ENCODE measurements at regions not wholly inside any gene's neighbourhood (a gene's known extent, or its start where the extent isn't known, plus 50 kb on each side); places are given as distances from the start of the nearest gene placed in this dataset.

DNA sequence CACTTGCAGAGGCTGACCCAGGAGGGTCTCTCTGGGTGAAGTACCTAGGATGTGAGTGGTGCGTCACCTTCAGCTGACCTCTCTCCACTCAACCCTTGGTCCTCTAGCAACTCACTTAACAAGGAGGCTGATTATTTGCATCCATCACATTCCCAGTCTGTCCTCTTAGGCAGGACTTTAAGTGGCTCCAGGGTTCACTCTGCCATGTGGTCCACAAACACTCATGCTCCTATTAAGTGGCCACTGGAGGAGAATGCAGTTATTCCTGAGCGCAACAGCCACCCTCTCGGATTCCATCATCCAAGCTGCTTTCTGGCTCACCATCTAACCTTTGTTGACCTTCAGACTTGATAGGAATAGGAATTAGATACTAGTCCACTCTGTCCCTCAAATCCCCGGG is 61.1 kb upstream of the SCAF8 start:
- no peak for TF ChIP-seq CTCF (conservative IDR thresholded peaks at IDR 0.05)
- no peak for TF ChIP-seq ZFX (IDR thresholded peaks at IDR 0.05)
- H3K27ac ChIP-seq, result no peak overlapping the region

DNA sequence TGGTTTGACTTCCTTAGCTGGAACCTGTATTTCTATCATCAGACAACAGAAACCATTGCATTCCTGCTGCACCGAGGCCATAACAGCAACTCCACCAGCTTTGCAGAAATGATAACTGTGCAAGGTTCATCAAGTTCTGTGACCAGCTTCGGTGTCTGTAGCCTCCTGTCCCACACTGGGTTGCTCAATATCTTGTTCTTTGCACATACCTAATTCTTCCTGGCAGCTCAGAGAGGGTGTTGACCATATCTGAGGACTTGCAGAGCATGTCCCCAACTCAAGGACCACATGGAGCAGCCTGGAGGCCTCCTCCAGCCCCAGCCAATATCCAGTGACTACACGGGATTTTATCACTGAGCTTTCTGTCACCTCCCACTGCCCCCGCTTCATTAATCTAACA is 59.3 kb upstream of the SCAF8 start:
- H3K27ac ChIP-seq, result no peak overlapping the region
- TF ChIP-seq ZFX (IDR thresholded peaks at IDR 0.05) (no peak), CTCF (conservative IDR thresholded peaks at IDR 0.05) (no peak)

- TF ChIP-seq CTCF (conservative IDR thresholded peaks at IDR 0.05) (peak; percentile 98), ZFX (IDR thresholded peaks at IDR 0.05) (no peak)
- no peak overlapping the region for H3K27ac ChIP-seq
Measured at GRCh38 chr6:154675602-154676088, 57.6 kb upstream of the SCAF8 start.

GRCh38 chr6:154682633-154683125 is 50.5 kb upstream of the SCAF8 start:
- TF ChIP-seq CTCF (conservative IDR thresholded peaks at IDR 0.05) (no peak), ZFX (IDR thresholded peaks at IDR 0.05) (no peak)
- H3K27ac ChIP-seq, result no peak overlapping the region
